ENCODE measurements at regions not wholly inside any gene's neighbourhood (a gene's known extent, or its start where the extent isn't known, plus 50 kb on each side); places are given as distances from the start of the nearest gene placed in this dataset.
"Not testable (repeated sequence)": the region's sequence is repeated elsewhere in the genome, so short reads cannot be mapped to it uniquely, and the experiment has no call there.

DNA sequence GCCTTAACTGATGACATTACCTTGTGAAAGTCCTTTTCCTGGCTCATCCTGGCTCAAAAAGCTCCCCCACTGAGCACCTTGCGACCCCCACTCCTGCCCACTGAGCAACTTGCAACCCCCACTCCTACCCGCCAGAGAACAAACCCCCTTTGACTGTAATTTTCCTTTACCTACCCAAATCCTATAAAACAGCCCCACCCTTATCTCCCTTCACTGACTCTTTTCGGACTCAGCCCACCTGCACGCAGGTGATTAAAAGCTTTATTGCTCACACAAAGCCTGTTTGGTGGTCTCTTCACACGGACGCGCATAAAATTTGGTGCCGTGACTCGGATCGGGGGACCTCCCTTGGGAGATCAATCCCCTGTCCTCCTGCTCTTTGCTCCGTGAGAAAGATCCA, 124.4 kb upstream of the MAP2 start:
- TF ChIP-seq, protein P1, sequence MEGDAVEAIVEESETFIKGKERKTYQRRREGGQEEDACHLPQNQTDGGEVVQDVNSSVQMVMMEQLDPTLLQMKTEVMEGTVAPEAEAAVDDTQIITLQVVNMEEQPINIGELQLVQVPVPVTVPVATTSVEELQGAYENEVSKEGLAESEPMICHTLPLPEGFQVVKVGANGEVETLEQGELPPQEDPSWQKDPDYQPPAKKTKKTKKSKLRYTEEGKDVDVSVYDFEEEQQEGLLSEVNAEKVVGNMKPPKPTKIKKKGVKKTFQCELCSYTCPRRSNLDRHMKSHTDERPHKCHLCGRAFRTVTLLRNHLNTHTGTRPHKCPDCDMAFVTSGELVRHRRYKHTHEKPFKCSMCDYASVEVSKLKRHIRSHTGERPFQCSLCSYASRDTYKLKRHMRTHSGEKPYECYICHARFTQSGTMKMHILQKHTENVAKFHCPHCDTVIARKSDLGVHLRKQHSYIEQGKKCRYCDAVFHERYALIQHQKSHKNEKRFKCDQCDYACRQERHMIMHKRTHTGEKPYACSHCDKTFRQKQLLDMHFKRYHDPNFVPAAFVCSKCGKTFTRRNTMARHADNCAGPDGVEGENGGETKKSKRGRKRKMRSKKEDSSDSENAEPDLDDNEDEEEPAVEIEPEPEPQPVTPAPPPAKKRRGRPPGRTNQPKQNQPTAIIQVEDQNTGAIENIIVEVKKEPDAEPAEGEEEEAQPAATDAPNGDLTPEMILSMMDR (IDR thresholded peaks at IDR 0.05; ENCODE audit: poor library complexity) = not testable (repeated sequence)
- not testable (repeated sequence) for TF ChIP-seq EZH2 (IDR thresholded peaks at IDR 0.05; ENCODE audit: borderline replicate concordance)
